ENCODE measurements at regions not wholly inside any gene's neighbourhood (a gene's known extent, or its start where the extent isn't known, plus 50 kb on each side); places are given as distances from the start of the nearest gene placed in this dataset.

GRCh38 chr7:55303220-55303619, 61.9 kb upstream of the LANCL2 start:
- TF ChIP-seq CTCF (IDR thresholded peaks at IDR 0.05; ENCODE audit: control insufficient read depth, extremely low read depth, insufficient read depth), result no peak
- no peak for DNase-seq (ENCODE audit: low read depth)

DNA sequence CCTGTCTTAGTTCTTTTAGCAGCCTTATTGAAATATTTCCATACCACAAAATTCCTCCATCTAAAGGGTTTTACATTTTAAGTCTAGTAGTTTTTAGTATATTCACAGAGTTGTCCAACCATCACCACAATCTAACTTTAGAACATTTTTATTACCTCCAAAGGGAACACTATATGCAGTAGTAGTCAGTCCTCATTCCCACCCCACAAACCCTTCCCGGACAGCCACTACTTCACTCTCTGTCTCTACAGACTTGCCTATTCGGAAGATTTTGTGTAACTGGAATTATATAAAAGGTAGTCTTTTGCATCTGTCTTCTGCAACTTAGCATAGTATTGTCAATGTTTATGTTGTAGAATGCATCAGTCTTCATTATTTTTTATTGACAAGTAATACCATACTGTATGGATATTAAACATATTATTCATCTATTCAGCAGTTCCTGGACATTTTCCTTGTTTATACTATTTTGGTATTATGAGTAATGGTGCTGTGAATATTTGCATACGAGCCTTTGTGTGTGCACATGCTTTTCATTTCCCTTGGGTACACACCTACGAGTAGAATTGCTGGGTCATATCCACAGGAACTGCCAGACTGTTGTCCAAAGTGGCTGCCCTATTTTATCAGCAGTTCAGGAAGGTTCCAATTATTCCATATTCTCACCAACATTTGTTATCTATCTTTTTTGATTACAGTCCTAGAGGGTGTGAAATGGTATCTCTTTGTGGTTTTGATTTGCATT, 60.9 kb upstream of the LANCL2 start:
- no peak for DNase-seq (ENCODE audit: low read depth)
- H3K4me3 ChIP-seq (ENCODE audit: low read depth, low read length), result no peak overlapping the region
- no peak for TF ChIP-seq CTCF (IDR thresholded peaks at IDR 0.05; ENCODE audit: control insufficient read depth, extremely low read depth, insufficient read depth)

More at GRCh38 chr7:55303220-55303619, 61.9 kb upstream of the LANCL2 start:
- H3K4me3 ChIP-seq (ENCODE audit: low read depth, low read length), result no peak overlapping the region

DNA sequence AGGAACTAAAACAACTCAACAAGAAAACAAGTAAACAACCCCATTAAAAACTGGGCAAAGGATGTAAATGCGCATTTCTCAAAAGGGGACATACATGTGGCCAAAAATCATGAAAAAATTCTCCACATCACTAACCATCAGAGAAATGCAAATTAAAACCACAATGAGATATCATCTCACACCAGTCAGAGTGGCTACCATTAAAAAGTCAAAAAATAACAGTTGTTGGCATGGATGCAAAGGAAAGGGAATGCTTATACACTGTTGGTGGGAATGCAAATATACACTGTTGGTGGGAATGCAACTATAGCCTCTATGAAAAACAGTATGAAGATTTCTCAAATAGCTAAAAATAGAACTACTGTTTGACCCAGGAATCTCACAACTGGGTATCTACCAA, 60.0 kb upstream of the LANCL2 start:
- TF ChIP-seq CTCF (IDR thresholded peaks at IDR 0.05; ENCODE audit: control insufficient read depth, extremely low read depth, insufficient read depth), result no peak
- H3K4me3 ChIP-seq (ENCODE audit: low read depth, low read length), result no peak overlapping the region
- DNase-seq (ENCODE audit: low read depth), result no peak

DNA sequence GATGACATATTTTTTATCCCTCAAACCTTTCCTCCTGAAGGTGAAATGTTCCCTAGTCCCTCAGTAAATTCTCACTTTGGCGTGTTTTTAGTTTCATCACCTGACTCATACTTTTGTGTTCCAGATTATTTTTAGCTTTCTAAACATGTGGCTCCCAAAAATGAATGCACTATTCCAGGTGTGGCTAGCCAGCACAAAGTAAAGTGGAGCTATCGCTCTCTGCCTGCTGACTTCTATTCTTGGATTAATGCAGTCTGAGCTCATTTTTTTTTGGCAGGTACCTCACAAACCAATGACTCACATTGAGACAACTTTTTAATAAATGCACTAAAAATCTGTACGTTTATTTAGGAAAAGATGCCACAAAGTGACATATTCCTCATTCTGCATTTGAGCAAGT, 58.8 kb upstream of the LANCL2 start:
- DNase-seq (ENCODE audit: low read depth), result no peak
- TF ChIP-seq CTCF (IDR thresholded peaks at IDR 0.05; ENCODE audit: control insufficient read depth, extremely low read depth, insufficient read depth), result no peak
- H3K4me3 ChIP-seq (ENCODE audit: low read depth, low read length), result no peak overlapping the region

DNA sequence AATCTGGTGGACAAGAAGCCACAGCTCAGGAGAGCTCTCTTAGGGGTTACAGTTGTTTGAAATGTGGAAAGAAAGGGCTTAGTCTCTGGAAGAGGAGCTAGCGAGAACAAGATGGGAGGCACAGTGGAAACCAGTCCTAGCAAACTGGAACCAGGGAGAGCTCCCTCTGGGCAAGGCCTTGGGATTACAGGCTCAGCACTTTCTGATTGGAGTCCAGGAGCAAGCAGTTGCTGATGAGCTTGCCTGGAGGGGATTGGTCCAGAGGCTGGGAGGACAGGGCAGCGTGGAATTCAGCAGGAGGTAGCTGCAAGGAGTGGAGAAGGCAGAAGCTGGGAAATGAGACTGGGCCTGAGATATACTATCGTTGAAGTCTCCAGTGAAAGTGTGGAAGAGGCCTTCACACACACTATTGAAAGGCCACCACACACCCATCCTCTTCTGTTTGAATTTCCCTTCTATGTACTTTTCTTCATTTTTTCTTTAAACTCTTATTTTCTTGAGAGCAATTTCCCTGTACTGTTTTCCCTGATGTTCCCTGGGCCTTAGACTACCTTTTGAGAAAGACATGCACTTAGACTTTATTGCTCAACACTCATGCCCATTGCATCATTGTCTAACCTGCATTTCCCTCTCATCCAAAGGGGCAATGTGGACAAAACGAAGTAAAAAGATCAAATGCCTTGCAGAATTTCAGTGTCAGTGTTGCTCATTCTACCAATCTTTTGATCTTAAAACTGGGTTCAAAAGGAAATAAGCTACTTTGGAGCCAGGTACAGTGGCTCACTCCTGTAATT, 57.8 kb upstream of the LANCL2 start:
- H3K4me3 ChIP-seq (ENCODE audit: low read depth, low read length), result no peak overlapping the region
- no peak for TF ChIP-seq CTCF (IDR thresholded peaks at IDR 0.05; ENCODE audit: control insufficient read depth, extremely low read depth, insufficient read depth)
- DNase-seq (ENCODE audit: low read depth), result no peak

DNA sequence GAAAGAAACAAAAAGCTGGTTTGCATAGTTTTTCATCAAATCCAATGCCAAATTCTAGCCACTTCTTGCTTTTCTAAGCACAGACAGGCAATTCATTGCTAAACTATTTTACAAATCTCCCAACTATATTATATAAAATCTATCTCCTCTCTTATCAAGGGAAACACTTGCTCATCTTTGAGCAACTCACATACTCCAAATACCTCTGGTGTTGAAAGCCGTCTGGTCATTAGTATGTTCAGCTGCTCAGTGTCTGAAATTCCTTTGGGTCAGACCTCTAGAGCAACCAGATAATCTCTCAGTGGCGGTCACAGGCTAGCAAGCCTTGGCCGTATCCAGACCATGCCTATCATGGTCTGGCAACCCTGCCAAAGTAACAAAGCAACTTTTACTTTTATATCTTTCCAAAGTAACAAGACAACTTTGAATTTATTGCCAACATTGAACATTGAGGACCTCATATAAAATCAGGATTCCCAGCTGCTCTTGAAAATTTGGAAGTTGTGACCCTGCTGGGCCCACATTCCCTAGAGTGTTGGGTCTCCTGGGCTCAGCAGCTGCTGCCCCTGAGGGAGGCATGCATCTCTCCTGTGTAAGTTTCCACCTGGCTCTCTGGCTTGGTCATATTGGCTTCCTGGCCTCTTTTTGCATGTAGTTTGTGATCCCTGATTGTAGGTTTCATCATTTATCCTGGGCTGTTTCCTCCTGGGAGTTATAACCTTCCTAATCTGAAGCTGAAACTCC, 56.8 kb upstream of the LANCL2 start:
- no peak overlapping the region for H3K4me3 ChIP-seq (ENCODE audit: low read depth, low read length)
- no peak for DNase-seq (ENCODE audit: low read depth)
- no peak for TF ChIP-seq CTCF (IDR thresholded peaks at IDR 0.05; ENCODE audit: control insufficient read depth, extremely low read depth, insufficient read depth)

Data from LNCaP clone FGC (cell line).